ENCODE measurements at regions not wholly inside any gene's neighbourhood (a gene's known extent, or its start where the extent isn't known, plus 50 kb on each side); places are given as distances from the start of the nearest gene placed in this dataset.

DNA sequence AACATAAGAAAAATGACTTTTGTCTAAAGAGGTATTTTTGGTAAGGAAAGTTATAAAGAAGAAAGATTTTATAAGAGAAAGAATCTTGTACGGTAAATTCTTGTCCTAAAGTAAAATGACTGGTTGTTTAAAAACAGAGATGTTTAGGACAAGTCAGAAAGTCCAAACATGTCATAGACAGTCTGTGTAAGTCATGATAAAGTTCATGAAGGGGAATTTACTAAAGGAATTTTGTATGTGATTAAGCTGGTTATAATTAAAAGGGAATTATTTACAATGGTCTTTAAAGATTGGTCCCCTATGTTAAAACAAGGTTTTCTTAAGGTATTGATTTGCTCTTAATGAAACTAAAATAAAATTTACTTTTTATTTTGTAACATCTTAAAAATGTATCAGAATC lies 269.4 kb upstream of the CCDC196 start:
- Histone ChIP-seq H3K4me1 (ENCODE audit: insufficient read depth, low read length) (no peaks in the 10 kb centered on the region), H3K27me3 (ENCODE audit: insufficient read depth, low read length) (no peaks in the 10 kb centered on the region), H3K36me3 (ENCODE audit: insufficient read depth, low read length) (no peaks in the 10 kb centered on the region), H3K4me2 (ENCODE audit: insufficient read depth, low read length) (no peak overlapping the region), H4K20me1 (ENCODE audit: insufficient read depth, low read length) (no peaks in the 10 kb centered on the region), H2AFZ (ENCODE audit: low read length) (no peak overlapping the region), H3K79me2 (ENCODE audit: insufficient read depth, low read length) (no peaks in the 10 kb centered on the region), H3K27ac (ENCODE audit: low read depth, low read length) (no peak overlapping the region), H3K4me3 (ENCODE audit: insufficient read depth, low read length) (no peak overlapping the region), H3K9me3 (ENCODE audit: low read depth, low read length) (no peaks in the 10 kb centered on the region)
- no peak for DNase-seq (ENCODE audit: insufficient read length, low spot score, missing footprints)
- TF ChIP-seq, protein P1, sequence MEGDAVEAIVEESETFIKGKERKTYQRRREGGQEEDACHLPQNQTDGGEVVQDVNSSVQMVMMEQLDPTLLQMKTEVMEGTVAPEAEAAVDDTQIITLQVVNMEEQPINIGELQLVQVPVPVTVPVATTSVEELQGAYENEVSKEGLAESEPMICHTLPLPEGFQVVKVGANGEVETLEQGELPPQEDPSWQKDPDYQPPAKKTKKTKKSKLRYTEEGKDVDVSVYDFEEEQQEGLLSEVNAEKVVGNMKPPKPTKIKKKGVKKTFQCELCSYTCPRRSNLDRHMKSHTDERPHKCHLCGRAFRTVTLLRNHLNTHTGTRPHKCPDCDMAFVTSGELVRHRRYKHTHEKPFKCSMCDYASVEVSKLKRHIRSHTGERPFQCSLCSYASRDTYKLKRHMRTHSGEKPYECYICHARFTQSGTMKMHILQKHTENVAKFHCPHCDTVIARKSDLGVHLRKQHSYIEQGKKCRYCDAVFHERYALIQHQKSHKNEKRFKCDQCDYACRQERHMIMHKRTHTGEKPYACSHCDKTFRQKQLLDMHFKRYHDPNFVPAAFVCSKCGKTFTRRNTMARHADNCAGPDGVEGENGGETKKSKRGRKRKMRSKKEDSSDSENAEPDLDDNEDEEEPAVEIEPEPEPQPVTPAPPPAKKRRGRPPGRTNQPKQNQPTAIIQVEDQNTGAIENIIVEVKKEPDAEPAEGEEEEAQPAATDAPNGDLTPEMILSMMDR (IDR thresholded peaks at IDR 0.05; ENCODE audit: extremely low read depth, low read depth, low read length): no peak

GRCh38 chr14:66219886-66220285 lies 266.3 kb upstream of the CCDC196 start:
- TF ChIP-seq, protein P1 (IDR thresholded peaks at IDR 0.05; ENCODE audit: extremely low read depth, low read depth, low read length): no peak
- Histone ChIP-seq H3K27ac (ENCODE audit: low read depth, low read length) (no peak overlapping the region), H3K79me2 (ENCODE audit: insufficient read depth, low read length) (no peaks in the 10 kb centered on the region), H3K4me3 (ENCODE audit: insufficient read depth, low read length) (no peak overlapping the region), H3K36me3 (ENCODE audit: insufficient read depth, low read length) (no peaks in the 10 kb centered on the region), H4K20me1 (ENCODE audit: insufficient read depth, low read length) (no peaks in the 10 kb centered on the region), H2AFZ (ENCODE audit: low read length) (no peak overlapping the region), H3K4me2 (ENCODE audit: insufficient read depth, low read length) (no peak overlapping the region), H3K4me1 (ENCODE audit: insufficient read depth, low read length) (no peaks in the 10 kb centered on the region), H3K9me3 (ENCODE audit: low read depth, low read length) (no peaks in the 10 kb centered on the region), H3K27me3 (ENCODE audit: insufficient read depth, low read length) (no peaks in the 10 kb centered on the region)
- no peak for DNase-seq (ENCODE audit: insufficient read length, low spot score, missing footprints)

DNA sequence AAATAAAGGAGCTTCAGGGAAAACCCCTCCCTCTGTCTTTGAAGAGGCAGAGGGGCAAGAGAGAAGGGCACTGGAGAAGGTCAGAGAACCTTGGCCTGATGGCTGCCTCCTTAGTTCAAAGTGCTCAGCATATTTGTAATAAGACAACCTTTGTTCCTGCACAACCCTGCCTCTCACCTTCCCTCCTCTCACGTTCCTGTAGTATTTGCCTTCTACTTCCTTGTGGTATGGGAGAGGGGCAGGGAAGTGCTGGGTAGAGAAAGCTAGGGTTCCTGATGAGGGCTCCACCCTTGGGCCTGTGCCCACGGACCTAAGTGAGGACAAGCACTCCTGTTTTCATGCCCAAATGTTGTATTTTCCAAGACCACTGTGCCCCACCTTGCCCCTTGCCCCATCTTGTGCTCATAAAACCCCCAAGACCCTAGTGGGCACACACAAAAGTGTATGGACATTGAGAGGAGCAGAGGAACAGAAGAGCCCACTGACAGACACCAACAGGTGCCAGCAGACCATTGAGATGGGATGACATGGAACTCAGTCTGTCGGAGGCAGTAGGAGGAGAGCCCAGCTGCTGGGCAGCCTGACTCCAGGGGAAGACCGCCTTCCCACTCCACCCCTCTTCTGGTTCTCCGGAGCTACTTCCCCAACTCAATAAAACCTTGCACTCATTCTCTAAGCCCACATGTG lies 261.5 kb upstream of the CCDC196 start:
- no peaks in the 10 kb centered on the region for H3K36me3 ChIP-seq (ENCODE audit: insufficient read depth, low read length)
- H3K27me3 ChIP-seq (ENCODE audit: insufficient read depth, low read length): no peaks in the 10 kb centered on the region
- H3K4me1 ChIP-seq (ENCODE audit: insufficient read depth, low read length): no peaks in the 10 kb centered on the region
- no peak overlapping the region for H2AFZ ChIP-seq (ENCODE audit: low read length)
- no peak for DNase-seq (ENCODE audit: insufficient read length, low spot score, missing footprints)
- no peaks in the 10 kb centered on the region for H3K9me3 ChIP-seq (ENCODE audit: low read depth, low read length)
- H3K4me2 ChIP-seq (ENCODE audit: insufficient read depth, low read length): no peak overlapping the region
- no peak overlapping the region for H3K4me3 ChIP-seq (ENCODE audit: insufficient read depth, low read length)
- H4K20me1 ChIP-seq (ENCODE audit: insufficient read depth, low read length): no peaks in the 10 kb centered on the region
- TF ChIP-seq, protein P1 (IDR thresholded peaks at IDR 0.05; ENCODE audit: extremely low read depth, low read depth, low read length): no peak
- no peaks in the 10 kb centered on the region for H3K79me2 ChIP-seq (ENCODE audit: insufficient read depth, low read length)
- H3K27ac ChIP-seq (ENCODE audit: low read depth, low read length): no peak overlapping the region

DNA sequence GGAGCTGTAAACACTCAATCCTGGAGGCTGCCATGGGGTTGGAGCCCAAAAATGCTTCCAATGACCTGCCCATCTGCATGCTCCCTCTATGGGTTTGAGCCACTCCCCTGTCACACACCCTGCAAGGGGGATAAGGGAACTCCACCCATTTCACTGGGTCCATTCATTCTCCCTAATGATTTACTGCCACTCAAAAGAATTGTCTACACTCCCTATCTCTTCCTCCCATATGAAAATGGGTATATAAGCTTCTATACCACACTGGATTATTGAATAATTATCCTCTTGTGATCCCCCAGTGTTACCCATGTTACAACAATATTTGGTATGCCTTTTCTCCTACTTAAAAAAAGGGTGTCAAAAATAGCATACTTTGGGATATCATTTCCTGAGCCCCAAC lies 260.8 kb upstream of the CCDC196 start:
- DNase-seq (ENCODE audit: insufficient read length, low spot score, missing footprints): no peak
- no peaks in the 10 kb centered on the region for H3K27me3 ChIP-seq (ENCODE audit: insufficient read depth, low read length)

More for the DNA sequence above, 260.8 kb upstream of the CCDC196 start:
- TF ChIP-seq, protein P1 (IDR thresholded peaks at IDR 0.05; ENCODE audit: extremely low read depth, low read depth, low read length): no peak
- Histone ChIP-seq H3K4me2 (ENCODE audit: insufficient read depth, low read length) (no peak overlapping the region), H4K20me1 (ENCODE audit: insufficient read depth, low read length) (no peaks in the 10 kb centered on the region), H3K36me3 (ENCODE audit: insufficient read depth, low read length) (no peaks in the 10 kb centered on the region), H3K27ac (ENCODE audit: low read depth, low read length) (no peak overlapping the region), H3K79me2 (ENCODE audit: insufficient read depth, low read length) (no peaks in the 10 kb centered on the region), H3K4me3 (ENCODE audit: insufficient read depth, low read length) (no peak overlapping the region), H3K4me1 (ENCODE audit: insufficient read depth, low read length) (no peaks in the 10 kb centered on the region), H2AFZ (ENCODE audit: low read length) (no peak overlapping the region), H3K9me3 (ENCODE audit: low read depth, low read length) (no peaks in the 10 kb centered on the region)

All from osteoblast (primary cell).